GM18907 (cell line): ENCODE measurements at regions not wholly inside any gene's neighbourhood (a gene's known extent, or its start where the extent isn't known, plus 50 kb on each side); places are given as distances from the start of the nearest gene placed in this dataset.
"Not testable (repeated sequence)": the region's sequence is repeated elsewhere in the genome, so short reads cannot be mapped to it uniquely, and the experiment has no call there.

Source experiments
- ATAC-seq: cut with Tn5 transposase; IDR thresholded peaks from one replicate; pipeline ENCODE4 v1.9.1; 2021; ENCODE audit warnings: mild to moderate bottlenecking, moderate library complexity; ENCODE audit not compliant: unreplicated experiment

GRCh38 chr16:82302042-82302727 lies 132.2 kb upstream of the MPHOSPH6 start:
- ATAC-seq: no peak

GRCh38 chr16:82301146-82301755 lies 131.2 kb upstream of the MPHOSPH6 start:
- no peak for ATAC-seq

- ATAC-seq: no peak
Observed at GRCh38 chr16:82300374-82300951, 130.4 kb upstream of the MPHOSPH6 start.

- no peak for ATAC-seq
Observed at GRCh38 chr16:82298472-82298871, 128.4 kb upstream of the MPHOSPH6 start.

- ATAC-seq: no peak
Observed at GRCh38 chr16:82295290-82296201, 125.5 kb upstream of the MPHOSPH6 start.

GRCh38 chr16:82293671-82294070 lies 123.6 kb upstream of the MPHOSPH6 start:
- no peak for ATAC-seq

GRCh38 chr16:82287937-82288336 lies 117.9 kb upstream of the MPHOSPH6 start:
- ATAC-seq: no peak

GRCh38 chr16:82282662-82283061 lies 112.6 kb upstream of the MPHOSPH6 start:
- ATAC-seq: no peak

GRCh38 chr16:82281544-82281943 lies 111.5 kb upstream of the MPHOSPH6 start:
- no peak for ATAC-seq

GRCh38 chr16:82280867-82281266 lies 110.8 kb upstream of the MPHOSPH6 start:
- ATAC-seq: no peak

GRCh38 chr16:82275349-82275748 lies 105.3 kb upstream of the MPHOSPH6 start:
- ATAC-seq: not testable (repeated sequence)

- no peak for ATAC-seq
Observed at GRCh38 chr16:82271636-82272035, 101.6 kb upstream of the MPHOSPH6 start.

GRCh38 chr16:82267675-82268074 lies 97.7 kb upstream of the MPHOSPH6 start:
- ATAC-seq: not testable (repeated sequence)

GRCh38 chr16:82265809-82266208 lies 95.8 kb upstream of the MPHOSPH6 start:
- ATAC-seq: no peak

- ATAC-seq: no peak
Observed at GRCh38 chr16:82264756-82265155, 94.7 kb upstream of the MPHOSPH6 start.

GRCh38 chr16:82263521-82264143 lies 93.6 kb upstream of the MPHOSPH6 start:
- ATAC-seq: peak; percentile 73

GRCh38 chr16:82262244-82262643 lies 92.2 kb upstream of the MPHOSPH6 start:
- ATAC-seq: no peak

- no peak for ATAC-seq
Observed at GRCh38 chr16:82260212-82260795, 90.3 kb upstream of the MPHOSPH6 start.

- ATAC-seq: no peak
Observed at GRCh38 chr16:82259731-82260130, 89.7 kb upstream of the MPHOSPH6 start.

GRCh38 chr16:82257990-82258389 lies 88.0 kb upstream of the MPHOSPH6 start:
- no peak for ATAC-seq
